ENCODE measurements at regions not wholly inside any gene's neighbourhood (a gene's known extent, or its start where the extent isn't known, plus 50 kb on each side); places are given as distances from the start of the nearest gene placed in this dataset.
A peak's percentile ranks its signal among the peaks of the same experiment; 100 is the strongest.
"Not testable (repeated sequence)": the region's sequence is repeated elsewhere in the genome, so short reads cannot be mapped to it uniquely, and the experiment has no call there.

- Mint-ChIP-seq H3K4me3 (no peak overlapping the region), H3K36me3 (ENCODE audit: low read depth) (no peaks in the 10 kb centered on the region), H3K9me3 (no peaks in the 10 kb centered on the region), H3K27me3 (no peaks in the 10 kb centered on the region), H3K27ac (peak overlapping the region; percentile 45), H3K4me1 (ENCODE audit: low read depth) (peaks cover 23% of the 10 kb centered on the region)
These were observed 71.8 kb upstream of the BCL2L14 start for GRCh38 chr12:11998944-11999315.

- no peak overlapping the region for H3K4me3 Mint-ChIP-seq
- peaks cover 10% of the 10 kb centered on the region for H3K36me3 Mint-ChIP-seq (ENCODE audit: low read depth)
- no peak overlapping the region for H3K27ac Mint-ChIP-seq
- peaks cover 8% of the 10 kb centered on the region for H3K9me3 Mint-ChIP-seq
- peaks cover 4% of the 10 kb centered on the region for H3K27me3 Mint-ChIP-seq
- peaks cover 42% of the 10 kb centered on the region for H3K4me1 Mint-ChIP-seq (ENCODE audit: low read depth)
These were observed 67.1 kb upstream of the BCL2L14 start for GRCh38 chr12:12003609-12004008.

GRCh38 chr12:12004524-12004923 lies 66.2 kb upstream of the BCL2L14 start:
- peaks cover 8% of the 10 kb centered on the region for H3K9me3 Mint-ChIP-seq
- H3K27me3 Mint-ChIP-seq, result peaks cover 4% of the 10 kb centered on the region
- H3K27ac Mint-ChIP-seq, result no peak overlapping the region
- H3K4me1 Mint-ChIP-seq (ENCODE audit: low read depth), result peaks cover 44% of the 10 kb centered on the region
- no peak overlapping the region for H3K4me3 Mint-ChIP-seq
- peaks cover 10% of the 10 kb centered on the region for H3K36me3 Mint-ChIP-seq (ENCODE audit: low read depth)

GRCh38 chr12:12007001-12007712 lies 63.6 kb upstream of the BCL2L14 start:
- H3K36me3 Mint-ChIP-seq (ENCODE audit: low read depth), result peaks cover 14% of the 10 kb centered on the region
- H3K9me3 Mint-ChIP-seq, result peaks cover 8% of the 10 kb centered on the region
- H3K27me3 Mint-ChIP-seq, result peaks cover 7% of the 10 kb centered on the region
- peak overlapping the region; percentile 77 for H3K4me3 Mint-ChIP-seq
- peaks cover 67% of the 10 kb centered on the region for H3K4me1 Mint-ChIP-seq (ENCODE audit: low read depth)
- peak overlapping the region; percentile 95 for H3K27ac Mint-ChIP-seq

GRCh38 chr12:12007713-12008231 lies 63.0 kb upstream of the BCL2L14 start:
- Mint-ChIP-seq H3K27ac (peak overlapping the region; percentile 95), H3K36me3 (ENCODE audit: low read depth) (peaks cover 14% of the 10 kb centered on the region), H3K9me3 (peaks cover 8% of the 10 kb centered on the region), H3K4me3 (peak overlapping the region; percentile 77), H3K27me3 (peaks cover 7% of the 10 kb centered on the region), H3K4me1 (ENCODE audit: low read depth) (peaks cover 73% of the 10 kb centered on the region)

GRCh38 chr12:12008232-12008850 lies 62.4 kb upstream of the BCL2L14 start:
- peaks cover 14% of the 10 kb centered on the region for H3K36me3 Mint-ChIP-seq (ENCODE audit: low read depth)
- H3K4me3 Mint-ChIP-seq, result peak overlapping the region; percentile 77
- peak overlapping the region; percentile 95 for H3K27ac Mint-ChIP-seq
- H3K27me3 Mint-ChIP-seq, result peaks cover 7% of the 10 kb centered on the region
- peaks cover 79% of the 10 kb centered on the region for H3K4me1 Mint-ChIP-seq (ENCODE audit: low read depth)
- H3K9me3 Mint-ChIP-seq, result peaks cover 8% of the 10 kb centered on the region

GRCh38 chr12:12008931-12009611 lies 61.7 kb upstream of the BCL2L14 start:
- H3K9me3 Mint-ChIP-seq, result peaks cover 8% of the 10 kb centered on the region
- peaks cover 7% of the 10 kb centered on the region for H3K27me3 Mint-ChIP-seq
- H3K4me3 Mint-ChIP-seq, result peak overlapping the region; percentile 77
- H3K36me3 Mint-ChIP-seq (ENCODE audit: low read depth), result peaks cover 14% of the 10 kb centered on the region
- peaks cover 84% of the 10 kb centered on the region for H3K4me1 Mint-ChIP-seq (ENCODE audit: low read depth)
- peak overlapping the region; percentile 95 for H3K27ac Mint-ChIP-seq

GRCh38 chr12:12009749-12010276 lies 60.9 kb upstream of the BCL2L14 start:
- Mint-ChIP-seq H3K27ac (peak overlapping the region; percentile 95), H3K36me3 (ENCODE audit: low read depth) (peaks cover 14% of the 10 kb centered on the region), H3K4me3 (peak overlapping the region; percentile 77), H3K4me1 (ENCODE audit: low read depth) (peaks cover 90% of the 10 kb centered on the region)
- not testable (repeated sequence) for H3K9me3 Mint-ChIP-seq, H3K27me3 Mint-ChIP-seq

- peaks cover 12% of the 10 kb centered on the region for H3K36me3 Mint-ChIP-seq (ENCODE audit: low read depth)
These were observed 60.3 kb upstream of the BCL2L14 start for GRCh38 chr12:12010277-12011039.

GRCh38 chr12:12011880-12012260 lies 58.9 kb upstream of the BCL2L14 start:
- no peak overlapping the region for H3K4me3 Mint-ChIP-seq

More at GRCh38 chr12:12010277-12011039, 60.3 kb upstream of the BCL2L14 start:
- peak overlapping the region; percentile 77 for H3K4me3 Mint-ChIP-seq
- H3K27me3 Mint-ChIP-seq, result peaks cover 7% of the 10 kb centered on the region
- H3K9me3 Mint-ChIP-seq, result peaks cover 5% of the 10 kb centered on the region
- H3K4me1 Mint-ChIP-seq (ENCODE audit: low read depth), result peaks cover 94% of the 10 kb centered on the region
- H3K27ac Mint-ChIP-seq, result peak overlapping the region; percentile 95

GRCh38 chr12:12015073-12015685 lies 55.6 kb upstream of the BCL2L14 start:
- Mint-ChIP-seq H3K9me3 (no peaks in the 10 kb centered on the region), H3K4me3 (no peak overlapping the region), H3K27me3 (peaks cover 3% of the 10 kb centered on the region), H3K4me1 (ENCODE audit: low read depth) (peaks cover 81% of the 10 kb centered on the region), H3K27ac (peak overlapping the region; percentile 47), H3K36me3 (ENCODE audit: low read depth) (peaks cover 4% of the 10 kb centered on the region)

More at GRCh38 chr12:12011880-12012260, 58.9 kb upstream of the BCL2L14 start:
- Mint-ChIP-seq H3K36me3 (ENCODE audit: low read depth) (peaks cover 7% of the 10 kb centered on the region), H3K9me3 (no peaks in the 10 kb centered on the region), H3K27me3 (peaks cover 6% of the 10 kb centered on the region), H3K27ac (peak overlapping the region; percentile 61), H3K4me1 (ENCODE audit: low read depth) (peaks cover 97% of the 10 kb centered on the region)

- Mint-ChIP-seq H3K9me3 (no peaks in the 10 kb centered on the region), H3K36me3 (ENCODE audit: low read depth) (no peaks in the 10 kb centered on the region), H3K4me3 (peak overlapping the region; percentile 18), H3K27ac (peak overlapping the region; percentile 96), H3K27me3 (no peaks in the 10 kb centered on the region), H3K4me1 (ENCODE audit: low read depth) (peaks cover 81% of the 10 kb centered on the region)
These were observed 54.2 kb upstream of the BCL2L14 start for GRCh38 chr12:12016284-12017100.

- H3K9me3 Mint-ChIP-seq, result no peaks in the 10 kb centered on the region
- H3K4me1 Mint-ChIP-seq (ENCODE audit: low read depth), result peaks cover 80% of the 10 kb centered on the region
- no peaks in the 10 kb centered on the region for H3K36me3 Mint-ChIP-seq (ENCODE audit: low read depth)
- no peaks in the 10 kb centered on the region for H3K27me3 Mint-ChIP-seq
- peak overlapping the region; percentile 96 for H3K27ac Mint-ChIP-seq
- H3K4me3 Mint-ChIP-seq, result peak overlapping the region; percentile 18
These were observed 53.6 kb upstream of the BCL2L14 start for GRCh38 chr12:12017135-12017581.
